ENCODE measurements at regions not wholly inside any gene's neighbourhood (a gene's known extent, or its start where the extent isn't known, plus 50 kb on each side); places are given as distances from the start of the nearest gene placed in this dataset.

DNA sequence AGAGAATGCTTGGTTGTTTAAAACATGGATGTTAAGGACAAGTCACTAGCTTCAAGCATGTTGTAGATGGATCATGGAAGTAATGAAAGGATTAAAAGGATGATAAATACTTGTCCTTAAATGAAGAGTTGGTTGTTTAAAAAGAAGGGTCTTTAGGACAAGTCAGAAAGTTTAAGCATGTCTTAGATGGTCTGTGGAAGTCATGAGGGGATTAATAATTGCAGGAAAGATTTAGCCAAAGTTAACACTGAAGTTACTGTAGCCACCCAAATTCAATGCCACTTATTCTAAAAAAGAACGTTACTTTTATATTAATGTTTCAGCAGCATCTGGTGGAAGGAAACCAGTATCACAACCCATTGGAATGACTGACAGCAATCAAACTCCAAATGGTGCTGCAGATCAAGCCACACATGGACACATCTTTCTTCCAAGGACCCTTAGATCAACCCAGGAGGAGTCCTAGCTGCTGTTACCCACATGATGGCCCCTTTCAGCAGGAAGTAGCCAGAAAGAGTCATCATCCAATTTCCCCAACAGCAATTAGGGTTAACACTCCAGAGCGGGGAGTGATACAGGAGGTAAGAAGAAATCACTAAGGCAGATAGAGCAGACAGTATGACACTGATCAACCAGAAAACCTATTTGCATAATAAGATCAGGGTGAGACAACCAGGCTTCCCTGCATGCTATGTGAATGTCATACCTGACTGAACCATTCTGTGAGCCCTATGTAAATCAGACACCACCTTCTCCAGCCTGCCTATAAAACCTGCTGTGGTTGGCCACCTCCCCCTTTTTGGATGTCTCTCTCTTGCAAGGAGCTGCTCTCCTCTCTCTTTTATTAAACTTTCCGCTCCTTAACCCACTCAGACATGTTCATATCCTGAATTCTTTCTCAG lies 88.4 kb upstream of the GNAZ start:
- TF ChIP-seq POLR2AphosphoS5 (IDR thresholded peaks at IDR 0.05; ENCODE audit: low read depth, low read length), result no peak
- TF ChIP-seq, protein P1, sequence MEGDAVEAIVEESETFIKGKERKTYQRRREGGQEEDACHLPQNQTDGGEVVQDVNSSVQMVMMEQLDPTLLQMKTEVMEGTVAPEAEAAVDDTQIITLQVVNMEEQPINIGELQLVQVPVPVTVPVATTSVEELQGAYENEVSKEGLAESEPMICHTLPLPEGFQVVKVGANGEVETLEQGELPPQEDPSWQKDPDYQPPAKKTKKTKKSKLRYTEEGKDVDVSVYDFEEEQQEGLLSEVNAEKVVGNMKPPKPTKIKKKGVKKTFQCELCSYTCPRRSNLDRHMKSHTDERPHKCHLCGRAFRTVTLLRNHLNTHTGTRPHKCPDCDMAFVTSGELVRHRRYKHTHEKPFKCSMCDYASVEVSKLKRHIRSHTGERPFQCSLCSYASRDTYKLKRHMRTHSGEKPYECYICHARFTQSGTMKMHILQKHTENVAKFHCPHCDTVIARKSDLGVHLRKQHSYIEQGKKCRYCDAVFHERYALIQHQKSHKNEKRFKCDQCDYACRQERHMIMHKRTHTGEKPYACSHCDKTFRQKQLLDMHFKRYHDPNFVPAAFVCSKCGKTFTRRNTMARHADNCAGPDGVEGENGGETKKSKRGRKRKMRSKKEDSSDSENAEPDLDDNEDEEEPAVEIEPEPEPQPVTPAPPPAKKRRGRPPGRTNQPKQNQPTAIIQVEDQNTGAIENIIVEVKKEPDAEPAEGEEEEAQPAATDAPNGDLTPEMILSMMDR (IDR thresholded peaks at IDR 0.05), result no peak
